Keratinocyte (primary cell): ENCODE measurements at regions not wholly inside any gene's neighbourhood (a gene's known extent, or its start where the extent isn't known, plus 50 kb on each side); places are given as distances from the start of the nearest gene placed in this dataset.

Source experiments
- DNase-seq: peaks from one replicate; pipeline ENCODE4 v3.0.0-alpha.2; 2011; ENCODE audit warnings: low read depth, missing footprints, low spot score
- FAIRE-seq: peaks from 2 replicates; lab custom pipeline; 2011; peaks lifted over from hg19 to GRCh38; lab: Jason Lieb, UNC
- H2AFZ ChIP-seq: 2 replicates; pipeline ENCODE4 v1.6.0; 2012; ENCODE audit warnings: low read length, control low read depth, inconsistent platforms; ENCODE audit not compliant: control insufficient read depth
- H3K27ac ChIP-seq: 2 replicates; pipeline ENCODE4 v1.5.1; 2011; ENCODE audit warnings: low read length; ENCODE audit not compliant: control insufficient read depth, insufficient read depth
- H3K27me3 ChIP-seq: 3 replicates; pipeline ENCODE4 v1.6.0; 2011; ENCODE audit warnings: low read length; ENCODE audit not compliant: control insufficient read depth, insufficient read depth; ENCODE audit errors: extremely low read depth
- H3K36me3 ChIP-seq, 2 experiments: 2 replicates in 1 of 2; 3 replicates in 1 of 2; pipeline ENCODE4 v1.5.1; 2011; ENCODE audit warnings: low read length in 2 of 2, mild to moderate bottlenecking in 1 of 2; ENCODE audit not compliant: control insufficient read depth in 2 of 2, insufficient read depth in 2 of 2; ENCODE audit errors: extremely low read depth in 1 of 2
- H3K4me1 ChIP-seq: 3 replicates; pipeline ENCODE4 v1.5.1; 2011; ENCODE audit warnings: low read length; ENCODE audit not compliant: control insufficient read depth, insufficient read depth; ENCODE audit errors: extremely low read depth
- H3K4me2 ChIP-seq: 3 replicates; pipeline ENCODE4 v1.6.0; 2011; ENCODE audit warnings: low read depth, low read length; ENCODE audit not compliant: control insufficient read depth, insufficient read depth; ENCODE audit errors: extremely low read depth
- H3K4me3 ChIP-seq, 3 experiments: fragments of 200-600 bp in 1 of 3; sonication (generic) in 1 of 3; 2 replicates in 2 of 3; 3 replicates in 1 of 3; pipeline ENCODE4 v1.5.1; 2011 to 2016; ENCODE audit warnings: low read length in 3 of 3, mild to moderate bottlenecking in 3 of 3, control low read depth in 2 of 3, inconsistent platforms in 1 of 3, low read depth in 1 of 3, mixed read lengths in 1 of 3, mixed run types in 1 of 3, moderate library complexity in 1 of 3; ENCODE audit not compliant: control insufficient read depth in 2 of 3, insufficient read depth in 2 of 3; ENCODE audit errors: extremely low read depth in 1 of 3
- H3K79me2 ChIP-seq: 2 replicates; pipeline ENCODE4 v1.6.0; 2012; ENCODE audit warnings: low read length; ENCODE audit not compliant: control insufficient read depth, insufficient read depth
- H3K9ac ChIP-seq: 3 replicates; pipeline ENCODE4 v1.6.0; 2011; ENCODE audit warnings: low read length; ENCODE audit not compliant: control insufficient read depth, insufficient read depth; ENCODE audit errors: extremely low read depth
- H3K9me1 ChIP-seq: 3 replicates; pipeline ENCODE4 v1.6.0; 2011; ENCODE audit warnings: low read length; ENCODE audit not compliant: control insufficient read depth, insufficient read depth; ENCODE audit errors: extremely low read depth
- H3K9me3 ChIP-seq: 2 replicates; pipeline ENCODE4 v1.5.1; 2012; ENCODE audit warnings: low read depth, low read length; ENCODE audit not compliant: control insufficient read depth
- H4K20me1 ChIP-seq: 3 replicates; pipeline ENCODE4 v1.6.0; 2011; ENCODE audit warnings: low read length; ENCODE audit not compliant: control insufficient read depth, insufficient read depth; ENCODE audit errors: extremely low read depth
- EZH2 ChIP-seq: IDR thresholded peaks from one replicate; pipeline ENCODE4 v1.6.1; 2012; ENCODE audit warnings: inconsistent platforms, mild to moderate bottlenecking, low read length, moderate library complexity
- dilution Hi-C: fragments of 300-500 bp; cut with MboI; formaldehyde crosslinking; loops from one replicate; pipeline ENCODE4 v1.7.0; 2020; ENCODE audit warnings: low sequenced_read_pairs; ENCODE audit not compliant: extremely low pct_ligation_motif_present
- TF ChIP-seq, protein P1 (sequence below), 3 experiments: IDR thresholded peaks in 1 of 3; conservative IDR thresholded peaks in 1 of 3; optimal IDR thresholded peaks in 1 of 3; 2 replicates in 2 of 3; 3 replicates in 1 of 3; pipeline versions ENCODE3 to v1.5.1; 2011; ENCODE audit warnings: low read length in 3 of 3, mild to moderate bottlenecking in 3 of 3, moderate library complexity in 2 of 3, control low read depth in 1 of 3, inconsistent platforms in 1 of 3; ENCODE audit not compliant: insufficient read depth in 2 of 3; ENCODE audit errors: extremely low read depth in 1 of 3

DNA sequence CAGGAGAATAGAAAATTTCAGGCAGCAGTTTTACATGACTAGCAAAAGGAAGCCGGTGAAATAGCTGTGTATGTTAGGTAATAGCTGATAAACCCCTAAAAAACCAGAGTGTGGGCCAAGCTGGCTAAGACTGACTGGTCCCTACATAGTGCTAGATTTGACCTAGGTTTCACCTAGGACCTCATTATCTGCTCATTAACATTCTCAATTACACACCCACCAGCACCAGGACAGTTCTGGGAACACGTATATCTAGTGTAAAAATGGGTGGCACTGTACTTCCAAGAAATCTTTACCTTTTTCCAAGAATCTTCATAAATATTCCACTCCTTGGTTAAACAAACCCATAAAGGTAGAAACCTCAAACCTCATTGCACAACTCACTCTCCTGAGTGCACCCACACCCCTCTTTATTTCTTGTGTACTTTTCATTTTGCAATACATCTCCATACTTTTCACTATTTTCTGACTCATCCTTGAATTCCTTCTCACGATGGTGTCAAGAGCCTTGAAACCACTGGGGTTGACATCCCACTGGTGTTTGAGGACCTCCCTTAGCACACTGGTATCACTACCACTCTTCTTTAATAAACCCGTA, 262.7 kb upstream of the KCNJ16 start:
- no peak overlapping the region for H3K4me3 ChIP-seq
- no peak for FAIRE-seq
- no peak overlapping the region for H2AFZ ChIP-seq
- no peaks in the 10 kb centered on the region for H3K36me3 ChIP-seq
- H4K20me1 ChIP-seq: no peaks in the 10 kb centered on the region
- H3K79me2 ChIP-seq: no peaks in the 10 kb centered on the region
- H3K9me1 ChIP-seq: no peaks in the 10 kb centered on the region
- no peaks in the 10 kb centered on the region for H3K9me3 ChIP-seq
- DNase-seq: no peak
- peaks cover 9% of the 10 kb centered on the region for H3K4me1 ChIP-seq
- dilution Hi-C loops: no loop called here
- no peak overlapping the region for H3K27ac ChIP-seq
- TF ChIP-seq EZH2: no peak
- TF ChIP-seq, protein P1, sequence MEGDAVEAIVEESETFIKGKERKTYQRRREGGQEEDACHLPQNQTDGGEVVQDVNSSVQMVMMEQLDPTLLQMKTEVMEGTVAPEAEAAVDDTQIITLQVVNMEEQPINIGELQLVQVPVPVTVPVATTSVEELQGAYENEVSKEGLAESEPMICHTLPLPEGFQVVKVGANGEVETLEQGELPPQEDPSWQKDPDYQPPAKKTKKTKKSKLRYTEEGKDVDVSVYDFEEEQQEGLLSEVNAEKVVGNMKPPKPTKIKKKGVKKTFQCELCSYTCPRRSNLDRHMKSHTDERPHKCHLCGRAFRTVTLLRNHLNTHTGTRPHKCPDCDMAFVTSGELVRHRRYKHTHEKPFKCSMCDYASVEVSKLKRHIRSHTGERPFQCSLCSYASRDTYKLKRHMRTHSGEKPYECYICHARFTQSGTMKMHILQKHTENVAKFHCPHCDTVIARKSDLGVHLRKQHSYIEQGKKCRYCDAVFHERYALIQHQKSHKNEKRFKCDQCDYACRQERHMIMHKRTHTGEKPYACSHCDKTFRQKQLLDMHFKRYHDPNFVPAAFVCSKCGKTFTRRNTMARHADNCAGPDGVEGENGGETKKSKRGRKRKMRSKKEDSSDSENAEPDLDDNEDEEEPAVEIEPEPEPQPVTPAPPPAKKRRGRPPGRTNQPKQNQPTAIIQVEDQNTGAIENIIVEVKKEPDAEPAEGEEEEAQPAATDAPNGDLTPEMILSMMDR (optimal IDR thresholded peaks at IDR 0.05 in 1 of 3, IDR thresholded peaks at IDR 0.05 in 1 of 3, conservative IDR thresholded peaks at IDR 0.05 in 1 of 3; ENCODE audit: extremely low read depth in 1 of 3, insufficient read depth in 2 of 3, low read length in 3 of 3): no peak
- no peaks in the 10 kb centered on the region for H3K27me3 ChIP-seq
- no peak overlapping the region for H3K4me2 ChIP-seq
- no peak overlapping the region for H3K9ac ChIP-seq

GRCh38 chr17:69814031-69814430, 261.0 kb upstream of the KCNJ16 start:
- H2AFZ ChIP-seq: no peak overlapping the region
- H3K4me2 ChIP-seq: no peak overlapping the region
- H3K9ac ChIP-seq: no peak overlapping the region
- no peak overlapping the region for H3K27ac ChIP-seq
- no peak for TF ChIP-seq EZH2
- TF ChIP-seq, protein P1 (optimal IDR thresholded peaks at IDR 0.05 in 1 of 3, IDR thresholded peaks at IDR 0.05 in 1 of 3, conservative IDR thresholded peaks at IDR 0.05 in 1 of 3; ENCODE audit: extremely low read depth in 1 of 3, insufficient read depth in 2 of 3, low read length in 3 of 3): no peak
- H3K9me1 ChIP-seq: no peaks in the 10 kb centered on the region
- no peaks in the 10 kb centered on the region for H4K20me1 ChIP-seq
- dilution Hi-C loops: no loop called here
- no peaks in the 10 kb centered on the region for H3K79me2 ChIP-seq
- FAIRE-seq: peak; percentile 49
- peaks cover 9% of the 10 kb centered on the region for H3K4me1 ChIP-seq
- H3K36me3 ChIP-seq: no peaks in the 10 kb centered on the region
- no peak for DNase-seq
- no peaks in the 10 kb centered on the region for H3K9me3 ChIP-seq
- H3K4me3 ChIP-seq: no peak overlapping the region
- no peaks in the 10 kb centered on the region for H3K27me3 ChIP-seq
